ENCODE measurements at regions not wholly inside any gene's neighbourhood (a gene's known extent, or its start where the extent isn't known, plus 50 kb on each side); places are given as distances from the start of the nearest gene placed in this dataset.
"Not testable (repeated sequence)": the region's sequence is repeated elsewhere in the genome, so short reads cannot be mapped to it uniquely, and the experiment has no call there.

GRCh38 chr13:18666585-18666984 lies 515.0 kb downstream of the TUBA3C start:
- not testable (repeated sequence) for H3K4me3 Mint-ChIP-seq; H3K4me1 Mint-ChIP-seq; H4K5ac ChIP-seq (ENCODE audit: insufficient read length, low read depth, low read length); H3K27ac Mint-ChIP-seq; H2BK5ac ChIP-seq (ENCODE audit: insufficient read length, low read length); H2AFZ ChIP-seq (ENCODE audit: low read length); H2BK15ac ChIP-seq (ENCODE audit: low read depth, low read length); H2BK20ac ChIP-seq (ENCODE audit: low read depth, low read length, poor library complexity, severe bottlenecking); H4K91ac ChIP-seq (ENCODE audit: insufficient read length, low read depth, low read length); H3T11ph ChIP-seq (ENCODE audit: low read length); H3K27me3 Mint-ChIP-seq (ENCODE audit: low read depth); H2AK5ac ChIP-seq (ENCODE audit: insufficient read length, low read length); H3K23me2 ChIP-seq (ENCODE audit: insufficient read length, low read depth, low read length, poor library complexity, severe bottlenecking); H3K18ac ChIP-seq (ENCODE audit: insufficient read length, low read depth, low read length); H3K36me3 Mint-ChIP-seq (ENCODE audit: insufficient read depth in 1 of 3, low read depth in 3 of 3); H3K79me1 ChIP-seq (ENCODE audit: insufficient read depth, low read depth, low read length, poor library complexity, severe bottlenecking); H3K27me3 ChIP-seq (ENCODE audit: insufficient read depth, low read length); H3K4me2 ChIP-seq (ENCODE audit: insufficient read depth, insufficient read length, low read length); H4K8ac ChIP-seq (replicated peaks; ENCODE audit: insufficient read length, low read depth, low read length); H3K23ac ChIP-seq (ENCODE audit: insufficient read length, low read depth, low read length); H3K4ac ChIP-seq (ENCODE audit: low read depth, low read length); H3K56ac ChIP-seq (ENCODE audit: insufficient read length, low read depth, low read length); H3K4me1 ChIP-seq (ENCODE audit: insufficient read depth, low read length); H3K14ac ChIP-seq (ENCODE audit: insufficient read depth, low read length); H3K79me2 ChIP-seq (ENCODE audit: insufficient read depth, low read length); H4K20me1 ChIP-seq (ENCODE audit: control insufficient read depth, insufficient read depth, insufficient read length); DNase-seq; H3K27ac ChIP-seq (ENCODE audit: insufficient read length, low read depth, low read length); H3K9ac ChIP-seq (ENCODE audit: extremely low read depth, insufficient read length, low read length); H2BK12ac ChIP-seq (ENCODE audit: insufficient read length, low read depth, low read length); H3K9me3 ChIP-seq (ENCODE audit: control insufficient read depth, low read depth, low read length); H2BK120ac ChIP-seq (ENCODE audit: low read depth, low read length, poor library complexity, severe bottlenecking)
- WGBS (ENCODE audit: extremely low coverage, insufficient read length, low lambda C conversion rate), result no CpG with 5 or more reads among the region's 16 CpGs
- peaks cover 39 to 45% of the 10 kb centered on the region in 2 experiments for H3K9me3 Mint-ChIP-seq

- H3K36me3 Mint-ChIP-seq (ENCODE audit: insufficient read depth in 1 of 3, low read depth in 3 of 3); H3K23me2 ChIP-seq (ENCODE audit: insufficient read length, low read depth, low read length, poor library complexity, severe bottlenecking); H2BK12ac ChIP-seq (ENCODE audit: insufficient read length, low read depth, low read length); H2BK15ac ChIP-seq (ENCODE audit: low read depth, low read length); DNase-seq; H3K79me2 ChIP-seq (ENCODE audit: insufficient read depth, low read length); H3K4me2 ChIP-seq (ENCODE audit: insufficient read depth, insufficient read length, low read length); H3K56ac ChIP-seq (ENCODE audit: insufficient read length, low read depth, low read length); H3K23ac ChIP-seq (ENCODE audit: insufficient read length, low read depth, low read length); H3K9ac ChIP-seq (ENCODE audit: extremely low read depth, insufficient read length, low read length); H4K20me1 ChIP-seq (ENCODE audit: control insufficient read depth, insufficient read depth, insufficient read length); H3K14ac ChIP-seq (ENCODE audit: insufficient read depth, low read length); H3K27ac Mint-ChIP-seq; H3K18ac ChIP-seq (ENCODE audit: insufficient read length, low read depth, low read length); H3K27me3 Mint-ChIP-seq (ENCODE audit: low read depth); H3K4me3 Mint-ChIP-seq; H4K5ac ChIP-seq (ENCODE audit: insufficient read length, low read depth, low read length); H2AFZ ChIP-seq (ENCODE audit: low read length); H3T11ph ChIP-seq (ENCODE audit: low read length); H3K9me3 ChIP-seq (ENCODE audit: control insufficient read depth, low read depth, low read length); H2BK20ac ChIP-seq (ENCODE audit: low read depth, low read length, poor library complexity, severe bottlenecking); H4K8ac ChIP-seq (replicated peaks; ENCODE audit: insufficient read length, low read depth, low read length); H4K91ac ChIP-seq (ENCODE audit: insufficient read length, low read depth, low read length); H2AK5ac ChIP-seq (ENCODE audit: insufficient read length, low read length); H2BK5ac ChIP-seq (ENCODE audit: insufficient read length, low read length); H3K4ac ChIP-seq (ENCODE audit: low read depth, low read length); H3K27ac ChIP-seq (ENCODE audit: insufficient read length, low read depth, low read length); H3K79me1 ChIP-seq (ENCODE audit: insufficient read depth, low read depth, low read length, poor library complexity, severe bottlenecking); H3K4me1 ChIP-seq (ENCODE audit: insufficient read depth, low read length); H3K27me3 ChIP-seq (ENCODE audit: insufficient read depth, low read length); H2BK120ac ChIP-seq (ENCODE audit: low read depth, low read length, poor library complexity, severe bottlenecking); H3K4me1 Mint-ChIP-seq: not testable (repeated sequence)
- no CpG with 5 or more reads among the region's 16 CpGs for WGBS (ENCODE audit: extremely low coverage, insufficient read length, low lambda C conversion rate)
- peaks cover 43 to 52% of the 10 kb centered on the region in 2 experiments for H3K9me3 Mint-ChIP-seq
Measured at GRCh38 chr13:18665716-18666115, 515.9 kb downstream of the TUBA3C start.
